Smooth muscle cell (in vitro differentiated cells): ENCODE measurements at regions not wholly inside any gene's neighbourhood (a gene's known extent, or its start where the extent isn't known, plus 50 kb on each side); places are given as distances from the start of the nearest gene placed in this dataset.
"Not testable (repeated sequence)": the region's sequence is repeated elsewhere in the genome, so short reads cannot be mapped to it uniquely, and the experiment has no call there.

Experiments
- DNase-seq: peaks from one replicate; lab custom pipeline; 2025; ENCODE audit not compliant: unreplicated experiment; lab: John Stamatoyannopoulos, UW
- H2AFZ ChIP-seq: fragments of 200-600 bp; sonication (generic); 2 replicates; pipeline ENCODE4 v1.6.0; 2016; ENCODE audit warnings: antibody characterized with exemption, low read depth, mild to moderate bottlenecking
- H3F3A ChIP-seq: fragments of 200-600 bp; sonication (generic); 2 replicates; pipeline ENCODE4 v1.6.0; 2017; ENCODE audit warnings: antibody characterized with exemption, low read depth
- H3K27ac ChIP-seq: fragments of 200-600 bp; sonication (generic); 2 replicates; pipeline ENCODE4 v1.5.1; 2016; ENCODE audit warnings: low read depth, mild to moderate bottlenecking
- H3K27me3 ChIP-seq: fragments of 200-600 bp; sonication (generic); 2 replicates; pipeline ENCODE4 v1.6.1; 2016; ENCODE audit warnings: low read depth, mild to moderate bottlenecking
- H3K36me3 ChIP-seq: fragments of 200-600 bp; sonication (generic); 2 replicates; pipeline ENCODE4 v1.5.1; 2016; ENCODE audit warnings: low read depth
- H3K4me1 ChIP-seq: fragments of 200-600 bp; sonication (generic); 2 replicates; pipeline ENCODE4 v1.5.1; 2016; ENCODE audit warnings: low read depth
- H3K4me2 ChIP-seq: fragments of 200-600 bp; sonication (generic); 2 replicates; pipeline ENCODE4 v1.6.0; 2016; ENCODE audit warnings: mild to moderate bottlenecking
- H3K4me3 ChIP-seq: fragments of 200-600 bp; sonication (generic); 2 replicates; pipeline ENCODE4 v1.5.1; 2016; ENCODE audit warnings: mild to moderate bottlenecking
- H3K79me2 ChIP-seq: fragments of 200-600 bp; sonication (generic); 2 replicates; pipeline ENCODE4 v1.6.0; 2016; ENCODE audit warnings: low read depth, mild to moderate bottlenecking
- H3K9ac ChIP-seq: fragments of 200-600 bp; sonication (generic); 2 replicates; pipeline ENCODE4 v1.6.0; 2016; ENCODE audit warnings: low read depth
- H3K9me3 ChIP-seq: fragments of 200-600 bp; sonication (generic); replicated peaks from 2 replicates; pipeline ENCODE4 v1.5.1; 2016; ENCODE audit warnings: low read depth
- H4K20me1 ChIP-seq: fragments of 200-600 bp; sonication (generic); 2 replicates; pipeline ENCODE4 v1.6.0; 2016; ENCODE audit warnings: low read depth
- WGBS: methylation state at CpG from one replicate; pipeline ENCODE4 v1.1.7; 2016; ENCODE audit warnings: low lambda C conversion rate; 5-methylcytosine and 5-hydroxymethylcytosine counted together
- TF ChIP-seq, protein P1 (sequence below): fragments of 200-600 bp; sonication (generic); IDR thresholded peaks from 2 replicates; pipeline ENCODE4 v1.5.1; 2017; ENCODE audit warnings: borderline replicate concordance, mild to moderate bottlenecking, antibody characterized with exemption; ENCODE audit not compliant: insufficient read depth, poor library complexity, severe bottlenecking

DNA sequence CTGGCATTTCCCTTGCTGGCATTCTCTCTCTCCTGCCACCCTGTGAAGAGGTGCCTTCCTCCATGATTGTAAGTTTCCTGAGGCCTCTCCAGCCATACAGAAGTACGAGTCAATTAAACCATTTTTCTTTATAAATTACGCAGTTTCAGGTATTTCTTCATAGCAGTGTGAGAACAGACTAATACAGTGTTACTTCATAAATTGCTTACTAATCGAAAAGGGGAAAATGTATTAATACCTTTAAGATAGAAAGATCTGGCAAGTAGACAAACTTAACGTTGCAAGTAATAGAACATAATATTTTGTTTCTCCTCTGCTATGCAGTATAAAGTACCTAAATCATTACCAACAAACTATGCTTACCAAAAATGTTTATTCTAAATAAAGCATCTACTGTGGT is 178.3 kb upstream of the LAMA2 start:
- H3K4me1 ChIP-seq: no peaks in the 10 kb centered on the region
- H3K9me3 ChIP-seq: no peaks in the 10 kb centered on the region
- H3K27ac ChIP-seq: no peak overlapping the region
- H3K9ac ChIP-seq: no peak overlapping the region
- no peaks in the 10 kb centered on the region for H3F3A ChIP-seq
- no peaks in the 10 kb centered on the region for H3K79me2 ChIP-seq
- H3K4me2 ChIP-seq: no peak overlapping the region
- DNase-seq: no peak
- TF ChIP-seq, protein P1, sequence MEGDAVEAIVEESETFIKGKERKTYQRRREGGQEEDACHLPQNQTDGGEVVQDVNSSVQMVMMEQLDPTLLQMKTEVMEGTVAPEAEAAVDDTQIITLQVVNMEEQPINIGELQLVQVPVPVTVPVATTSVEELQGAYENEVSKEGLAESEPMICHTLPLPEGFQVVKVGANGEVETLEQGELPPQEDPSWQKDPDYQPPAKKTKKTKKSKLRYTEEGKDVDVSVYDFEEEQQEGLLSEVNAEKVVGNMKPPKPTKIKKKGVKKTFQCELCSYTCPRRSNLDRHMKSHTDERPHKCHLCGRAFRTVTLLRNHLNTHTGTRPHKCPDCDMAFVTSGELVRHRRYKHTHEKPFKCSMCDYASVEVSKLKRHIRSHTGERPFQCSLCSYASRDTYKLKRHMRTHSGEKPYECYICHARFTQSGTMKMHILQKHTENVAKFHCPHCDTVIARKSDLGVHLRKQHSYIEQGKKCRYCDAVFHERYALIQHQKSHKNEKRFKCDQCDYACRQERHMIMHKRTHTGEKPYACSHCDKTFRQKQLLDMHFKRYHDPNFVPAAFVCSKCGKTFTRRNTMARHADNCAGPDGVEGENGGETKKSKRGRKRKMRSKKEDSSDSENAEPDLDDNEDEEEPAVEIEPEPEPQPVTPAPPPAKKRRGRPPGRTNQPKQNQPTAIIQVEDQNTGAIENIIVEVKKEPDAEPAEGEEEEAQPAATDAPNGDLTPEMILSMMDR: no peak
- H2AFZ ChIP-seq: no peak overlapping the region
- no peaks in the 10 kb centered on the region for H3K36me3 ChIP-seq
- no peaks in the 10 kb centered on the region for H3K27me3 ChIP-seq
- WGBS: 96% methylated on average over 4 of the region's 4 CpGs
- H4K20me1 ChIP-seq: no peaks in the 10 kb centered on the region
- H3K4me3 ChIP-seq: no peak overlapping the region

DNA sequence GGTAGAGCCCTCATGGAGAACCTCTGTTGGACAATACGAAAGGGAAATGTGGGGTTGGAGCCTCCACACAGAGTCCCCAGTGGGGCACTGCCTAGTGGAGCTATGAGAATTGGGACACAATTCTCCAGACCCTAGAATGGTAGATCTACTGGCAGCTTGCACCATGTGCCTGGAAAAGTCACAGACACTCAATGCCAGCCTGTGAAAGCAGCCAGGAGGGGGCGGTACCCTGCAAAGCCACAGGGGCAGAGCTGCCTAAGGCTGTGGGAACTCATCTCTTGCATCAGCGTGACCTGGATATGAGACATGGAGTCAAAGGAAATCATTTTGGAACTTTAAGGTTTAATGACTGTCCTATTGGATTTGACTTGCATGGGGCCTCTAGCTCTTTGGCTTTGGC is 179.1 kb upstream of the LAMA2 start:
- H3K79me2 ChIP-seq, H3K27ac ChIP-seq, H3K36me3 ChIP-seq, H3K9me3 ChIP-seq, H3F3A ChIP-seq, H2AFZ ChIP-seq, H3K4me2 ChIP-seq, H3K9ac ChIP-seq, H3K4me3 ChIP-seq, H3K27me3 ChIP-seq, DNase-seq, H4K20me1 ChIP-seq, H3K4me1 ChIP-seq: not testable (repeated sequence)
- 98% methylated on average over 3 of the region's 3 CpGs for WGBS

GRCh38 chr6:128696691-128697689 is 176.6 kb upstream of the PTPRK start:
- no peaks in the 10 kb centered on the region for H3F3A ChIP-seq
- no peaks in the 10 kb centered on the region for H3K36me3 ChIP-seq
- no peaks in the 10 kb centered on the region for H3K79me2 ChIP-seq
- no peak overlapping the region for H3K9ac ChIP-seq
- DNase-seq: no peak
- no peak overlapping the region for H2AFZ ChIP-seq
- TF ChIP-seq, protein P1: no peak
- no peaks in the 10 kb centered on the region for H4K20me1 ChIP-seq
- H3K4me1 ChIP-seq: no peaks in the 10 kb centered on the region
- H3K27ac ChIP-seq: no peak overlapping the region
- H3K4me3 ChIP-seq: no peak overlapping the region
- H3K9me3 ChIP-seq: no peaks in the 10 kb centered on the region
- 52% methylated on average over 6 of the region's 6 CpGs for WGBS
- no peaks in the 10 kb centered on the region for H3K27me3 ChIP-seq
- H3K4me2 ChIP-seq: no peak overlapping the region

DNA sequence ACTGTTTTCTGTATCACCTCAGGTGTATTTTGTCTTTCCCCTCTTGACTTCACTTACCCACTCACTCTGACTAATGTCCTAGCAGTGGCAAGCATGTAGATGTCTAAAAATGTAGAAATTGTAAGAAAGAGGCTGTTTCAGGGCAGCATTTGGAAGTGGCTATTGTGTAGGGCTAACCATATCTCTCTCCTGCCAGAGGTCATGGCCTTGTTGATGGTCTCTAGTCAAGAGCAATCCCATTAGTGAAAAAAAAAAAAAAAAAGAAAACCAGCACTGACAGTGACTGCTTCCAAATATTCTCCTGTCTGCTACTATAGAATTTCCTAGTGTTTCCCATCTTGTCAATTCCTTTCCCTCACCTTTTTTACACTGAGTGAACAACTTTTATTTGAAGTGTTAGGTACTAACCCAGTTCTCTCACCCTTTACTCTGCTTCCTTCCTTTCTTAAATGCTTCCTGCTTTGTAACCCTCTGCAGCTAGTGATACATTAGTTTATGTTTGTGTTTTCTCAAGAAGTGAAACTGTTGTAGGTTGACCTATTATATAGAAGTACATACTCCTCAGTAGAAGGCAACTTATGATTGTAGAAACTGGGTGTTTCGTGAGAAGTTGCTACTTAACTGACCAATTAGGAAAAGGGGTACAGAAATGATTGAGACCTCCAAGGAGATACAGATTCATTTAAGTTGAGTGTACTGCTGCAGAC is 174.1 kb upstream of the PTPRK start:
- Histone ChIP-seq H3K27ac (no peak overlapping the region), H3F3A (no peaks in the 10 kb centered on the region), H2AFZ (peak overlapping the region; percentile 75), H3K79me2 (no peaks in the 10 kb centered on the region), H3K27me3 (no peaks in the 10 kb centered on the region), H3K4me2 (no peak overlapping the region), H3K9ac (no peak overlapping the region), H3K36me3 (no peaks in the 10 kb centered on the region), H3K9me3 (no peaks in the 10 kb centered on the region), H4K20me1 (no peaks in the 10 kb centered on the region), H3K4me1 (no peaks in the 10 kb centered on the region), H3K4me3 (no peak overlapping the region)
- WGBS: 91% methylated on average over 1 of the region's 1 CpG
- TF ChIP-seq, protein P1: no peak
- DNase-seq: no peak
